ENCODE measurements at regions not wholly inside any gene's neighbourhood (a gene's known extent, or its start where the extent isn't known, plus 50 kb on each side); places are given as distances from the start of the nearest gene placed in this dataset.

- TF ChIP-seq CTCF (IDR thresholded peaks at IDR 0.05) (no peak), POLR2A (IDR thresholded peaks at IDR 0.05) (no peak)
Observed at GRCh38 chr9:136607334-136607919, 55.3 kb upstream of the EGFL7 start.

Measured in body of pancreas (tissue), 4 donors.